ENCODE measurements at regions not wholly inside any gene's neighbourhood (a gene's known extent, or its start where the extent isn't known, plus 50 kb on each side); places are given as distances from the start of the nearest gene placed in this dataset.

- TF ChIP-seq ZNF462 (CRISPR knock-in tag; IDR thresholded peaks at IDR 0.05) = no peak
Measured at GRCh38 chr4:59612235-59612634, 1587.9 kb upstream of the ADGRL3 start (continued).

DNA sequence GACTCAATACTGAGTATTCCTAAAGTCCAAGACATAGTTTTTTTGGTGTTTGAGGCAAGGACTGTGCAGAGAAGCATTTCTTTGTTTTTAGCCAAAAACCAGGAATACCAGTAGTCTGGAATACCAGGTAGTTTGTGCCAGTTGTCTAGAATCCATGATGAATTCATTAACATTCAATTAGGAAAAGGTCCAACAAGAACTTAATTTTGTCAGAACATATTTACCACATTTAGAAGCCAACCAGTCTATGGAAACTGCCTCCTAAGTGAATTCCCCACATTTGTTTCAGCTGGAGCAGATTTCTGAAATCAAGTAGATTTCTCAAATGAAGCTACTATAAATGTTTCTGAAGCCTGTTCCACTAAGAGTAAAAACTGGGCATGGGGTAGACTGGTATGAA lies 1584.8 kb upstream of the ADGRL3 start:
- no peak overlapping the region for H2AFZ ChIP-seq
- H3K9me2 ChIP-seq (ENCODE audit: insufficient read depth) = no peaks in the 10 kb centered on the region; the same call in 1 of the 2 replicates
- DNase-seq (ENCODE audit: low spot score) = no peak
- H3K4me1 Mint-ChIP-seq = peaks cover 9% of the 10 kb centered on the region
- no peaks in the 10 kb centered on the region for H3K36me3 Mint-ChIP-seq (ENCODE audit: low read depth)
- H3K4me3 Mint-ChIP-seq = no peak overlapping the region
- no peaks in the 10 kb centered on the region for H3K9me3 Mint-ChIP-seq
- H3K27ac Mint-ChIP-seq = no peak overlapping the region
- TF ChIP-seq NANOG (IDR thresholded peaks at IDR 0.05; ENCODE audit: borderline replicate concordance) = no peak
- no peak for TF ChIP-seq ZNF331 (CRISPR knock-in tag; IDR thresholded peaks at IDR 0.05; ENCODE audit: low read depth)
- no peak overlapping the region for H3K4me2 ChIP-seq
- no peaks in the 10 kb centered on the region for H4K20me1 ChIP-seq (replicated peaks; ENCODE audit: insufficient read depth)
- no peak for ATAC-seq
- no peaks in the 10 kb centered on the region for H3F3A ChIP-seq (replicated peaks; ENCODE audit: low read depth)
- no peaks in the 10 kb centered on the region for H3K4me1 ChIP-seq (ENCODE audit: insufficient read depth)
- H3K27me3 Mint-ChIP-seq (ENCODE audit: insufficient read depth, low read depth, poor library complexity) = no peaks in the 10 kb centered on the region
- no peaks in the 10 kb centered on the region for H3K27me3 ChIP-seq (ENCODE audit: insufficient read depth)
- H3K36me3 ChIP-seq (ENCODE audit: insufficient read depth) = no peaks in the 10 kb centered on the region
- H3K27ac ChIP-seq (ENCODE audit: low read depth) = no peak overlapping the region
- H3K4me3 ChIP-seq = no peak overlapping the region
- H3K79me2 ChIP-seq (replicated peaks; ENCODE audit: insufficient read depth) = no peaks in the 10 kb centered on the region

- H3K9me3 Mint-ChIP-seq = peaks cover 5% of the 10 kb centered on the region; the same call in 2 of the 3 replicates
- Histone ChIP-seq H3K79me2 (replicated peaks; ENCODE audit: insufficient read depth) (no peaks in the 10 kb centered on the region), H2AFZ (no peak overlapping the region), H3K9me2 (ENCODE audit: insufficient read depth) (0 out of 2 replicates have a peak, but pooled peaks cover 8% of the 10 kb centered on the region), H3K4me1 (ENCODE audit: insufficient read depth) (no peaks in the 10 kb centered on the region), H4K20me1 (replicated peaks; ENCODE audit: insufficient read depth) (no peaks in the 10 kb centered on the region), H3F3A (replicated peaks; ENCODE audit: low read depth) (no peaks in the 10 kb centered on the region), H3K27ac (ENCODE audit: low read depth) (no peak overlapping the region), H3K4me3 (no peak overlapping the region), H3K36me3 (ENCODE audit: insufficient read depth) (no peaks in the 10 kb centered on the region), H3K27me3 (ENCODE audit: insufficient read depth) (no peaks in the 10 kb centered on the region), H3K4me2 (no peak overlapping the region)
- H3K4me1 Mint-ChIP-seq = no peaks in the 10 kb centered on the region
- no peak overlapping the region for H3K27ac Mint-ChIP-seq
- DNase-seq (ENCODE audit: low spot score) (no peak), ATAC-seq (no peak)
- H3K36me3 Mint-ChIP-seq (ENCODE audit: low read depth) = no peaks in the 10 kb centered on the region; the same call in 2 of the 3 replicates
- no peaks in the 10 kb centered on the region for H3K27me3 Mint-ChIP-seq (ENCODE audit: insufficient read depth, low read depth, poor library complexity)
- H3K4me3 Mint-ChIP-seq = no peak overlapping the region
- TF ChIP-seq REST (IDR thresholded peaks at IDR 0.05; ENCODE audit: unreplicated experiment) = no peak
- no peak for TF ChIP-seq EZH2phosphoT487 (IDR thresholded peaks at IDR 0.05; ENCODE audit: unreplicated experiment)
- no peak for TF ChIP-seq ZNF331 (CRISPR knock-in tag; IDR thresholded peaks at IDR 0.05; ENCODE audit: low read depth)
- TF ChIP-seq EZH2 (IDR thresholded peaks at IDR 0.05; ENCODE audit: low read depth, unreplicated experiment) = no peak
Measured at GRCh38 chr4:59629348-59629747, 1570.8 kb upstream of the ADGRL3 start.
